HL-60 (cell line): ENCODE measurements at regions not wholly inside any gene's neighbourhood (a gene's known extent, or its start where the extent isn't known, plus 50 kb on each side); places are given as distances from the start of the nearest gene placed in this dataset.

Source experiments
- DNase-seq, 2 experiments: peaks; one replicate each; pipeline ENCODE4 v3.0.0-alpha.2; 2010 to 2020; ENCODE audit warnings: low read depth in 1 of 2, low spot score in 1 of 2
- H3K27ac ChIP-seq: fragments of 250-450 bp; sonication (Bioruptor Pico); replicated peaks from 2 replicates; pipeline ENCODE4 v1.5.1; 2020; ENCODE audit warnings: mild to moderate bottlenecking, moderate library complexity
- H3K27me3 ChIP-seq: fragments of 250-450 bp; sonication (Bioruptor Pico); 2 replicates; pipeline ENCODE4 v1.5.1; 2021; ENCODE audit warnings: mild to moderate bottlenecking, moderate library complexity; ENCODE audit not compliant: insufficient read depth, poor library complexity, severe bottlenecking
- H3K4me3 ChIP-seq: replicated peaks from 2 replicates; pipeline ENCODE4 v1.5.1; 2011; ENCODE audit warnings: mild to moderate bottlenecking, control low read depth, low read length; ENCODE audit not compliant: insufficient read depth
- GABPA ChIP-seq: IDR thresholded peaks from 2 replicates; pipeline ENCODE4 v1.6.1; 2012; ENCODE audit warnings: low read depth
- POLR2AphosphoS5 ChIP-seq: IDR thresholded peaks from 2 replicates; pipeline ENCODE4 v1.6.1; 2012; ENCODE audit warnings: low read depth
- SPI1 ChIP-seq: IDR thresholded peaks from 2 replicates; pipeline ENCODE4 v1.6.1; 2012; ENCODE audit warnings: low read depth, mild to moderate bottlenecking, borderline replicate concordance
- TF ChIP-seq, protein P1 (sequence below): IDR thresholded peaks from 2 replicates; pipeline ENCODE4 v1.6.1; 2012; ENCODE audit warnings: low read depth; ENCODE audit not compliant: insufficient replicate concordance
- TF ChIP-seq, protein P2 (sequence below): IDR thresholded peaks from one replicate; pipeline ENCODE4 v1.5.1; 2011; ENCODE audit warnings: low read length, control low read depth, inconsistent platforms; ENCODE audit not compliant: insufficient read depth

DNA sequence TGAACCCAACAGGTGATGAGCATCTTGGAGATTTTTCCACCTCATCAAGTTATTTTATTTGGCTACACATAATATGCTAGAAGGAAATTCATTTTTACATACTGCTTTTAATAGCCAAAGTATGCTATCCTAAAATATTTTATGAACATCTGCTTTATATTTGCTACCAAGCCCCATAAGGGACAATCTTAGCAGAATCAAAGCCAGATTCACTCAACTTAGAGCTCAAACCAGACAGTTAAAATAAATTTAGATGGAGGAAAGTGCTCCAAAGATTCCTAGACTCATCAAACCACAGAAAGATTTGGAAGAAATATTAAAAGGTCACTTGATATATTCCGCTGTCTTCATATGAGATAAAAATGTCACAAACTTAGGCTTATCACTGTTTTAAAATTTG is 637.1 kb upstream of the CCNG1 start:
- TF ChIP-seq, protein P1, sequence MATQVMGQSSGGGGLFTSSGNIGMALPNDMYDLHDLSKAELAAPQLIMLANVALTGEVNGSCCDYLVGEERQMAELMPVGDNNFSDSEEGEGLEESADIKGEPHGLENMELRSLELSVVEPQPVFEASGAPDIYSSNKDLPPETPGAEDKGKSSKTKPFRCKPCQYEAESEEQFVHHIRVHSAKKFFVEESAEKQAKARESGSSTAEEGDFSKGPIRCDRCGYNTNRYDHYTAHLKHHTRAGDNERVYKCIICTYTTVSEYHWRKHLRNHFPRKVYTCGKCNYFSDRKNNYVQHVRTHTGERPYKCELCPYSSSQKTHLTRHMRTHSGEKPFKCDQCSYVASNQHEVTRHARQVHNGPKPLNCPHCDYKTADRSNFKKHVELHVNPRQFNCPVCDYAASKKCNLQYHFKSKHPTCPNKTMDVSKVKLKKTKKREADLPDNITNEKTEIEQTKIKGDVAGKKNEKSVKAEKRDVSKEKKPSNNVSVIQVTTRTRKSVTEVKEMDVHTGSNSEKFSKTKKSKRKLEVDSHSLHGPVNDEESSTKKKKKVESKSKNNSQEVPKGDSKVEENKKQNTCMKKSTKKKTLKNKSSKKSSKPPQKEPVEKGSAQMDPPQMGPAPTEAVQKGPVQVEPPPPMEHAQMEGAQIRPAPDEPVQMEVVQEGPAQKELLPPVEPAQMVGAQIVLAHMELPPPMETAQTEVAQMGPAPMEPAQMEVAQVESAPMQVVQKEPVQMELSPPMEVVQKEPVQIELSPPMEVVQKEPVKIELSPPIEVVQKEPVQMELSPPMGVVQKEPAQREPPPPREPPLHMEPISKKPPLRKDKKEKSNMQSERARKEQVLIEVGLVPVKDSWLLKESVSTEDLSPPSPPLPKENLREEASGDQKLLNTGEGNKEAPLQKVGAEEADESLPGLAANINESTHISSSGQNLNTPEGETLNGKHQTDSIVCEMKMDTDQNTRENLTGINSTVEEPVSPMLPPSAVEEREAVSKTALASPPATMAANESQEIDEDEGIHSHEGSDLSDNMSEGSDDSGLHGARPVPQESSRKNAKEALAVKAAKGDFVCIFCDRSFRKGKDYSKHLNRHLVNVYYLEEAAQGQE = no peak
- TF ChIP-seq POLR2AphosphoS5 (no peak), GABPA (no peak), SPI1 (no peak)
- TF ChIP-seq, protein P2, sequence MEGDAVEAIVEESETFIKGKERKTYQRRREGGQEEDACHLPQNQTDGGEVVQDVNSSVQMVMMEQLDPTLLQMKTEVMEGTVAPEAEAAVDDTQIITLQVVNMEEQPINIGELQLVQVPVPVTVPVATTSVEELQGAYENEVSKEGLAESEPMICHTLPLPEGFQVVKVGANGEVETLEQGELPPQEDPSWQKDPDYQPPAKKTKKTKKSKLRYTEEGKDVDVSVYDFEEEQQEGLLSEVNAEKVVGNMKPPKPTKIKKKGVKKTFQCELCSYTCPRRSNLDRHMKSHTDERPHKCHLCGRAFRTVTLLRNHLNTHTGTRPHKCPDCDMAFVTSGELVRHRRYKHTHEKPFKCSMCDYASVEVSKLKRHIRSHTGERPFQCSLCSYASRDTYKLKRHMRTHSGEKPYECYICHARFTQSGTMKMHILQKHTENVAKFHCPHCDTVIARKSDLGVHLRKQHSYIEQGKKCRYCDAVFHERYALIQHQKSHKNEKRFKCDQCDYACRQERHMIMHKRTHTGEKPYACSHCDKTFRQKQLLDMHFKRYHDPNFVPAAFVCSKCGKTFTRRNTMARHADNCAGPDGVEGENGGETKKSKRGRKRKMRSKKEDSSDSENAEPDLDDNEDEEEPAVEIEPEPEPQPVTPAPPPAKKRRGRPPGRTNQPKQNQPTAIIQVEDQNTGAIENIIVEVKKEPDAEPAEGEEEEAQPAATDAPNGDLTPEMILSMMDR = no peak
- DNase-seq = no peak
- H3K27me3 ChIP-seq = no peaks in the 10 kb centered on the region
- no peak overlapping the region for H3K27ac ChIP-seq
- H3K4me3 ChIP-seq = no peak overlapping the region

DNA sequence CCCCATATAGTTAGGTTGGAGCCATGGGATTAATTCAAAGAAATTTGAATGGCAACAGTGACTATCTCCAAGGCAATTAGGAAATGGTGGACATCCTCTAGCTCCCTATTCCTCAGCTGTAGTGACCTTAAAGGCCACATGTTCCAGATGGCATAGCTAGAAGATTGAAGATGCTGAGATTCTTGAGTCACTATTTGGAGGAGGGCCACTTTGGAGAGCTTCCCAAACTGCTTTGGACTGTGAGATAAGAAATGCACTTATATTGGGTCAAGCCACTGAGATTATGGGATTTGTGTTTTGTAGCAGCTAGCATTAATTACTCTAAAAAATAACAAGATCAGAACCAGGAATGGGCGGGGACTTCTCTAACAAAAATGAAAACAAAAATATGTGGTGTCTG is 636.2 kb upstream of the CCNG1 start:
- DNase-seq = no peak
- TF ChIP-seq, protein P1 = no peak
- TF ChIP-seq, protein P2 = no peak
- TF ChIP-seq GABPA (no peak), SPI1 (no peak), POLR2AphosphoS5 (no peak)
- no peak overlapping the region for H3K4me3 ChIP-seq
- no peaks in the 10 kb centered on the region for H3K27me3 ChIP-seq
- no peak overlapping the region for H3K27ac ChIP-seq

DNA sequence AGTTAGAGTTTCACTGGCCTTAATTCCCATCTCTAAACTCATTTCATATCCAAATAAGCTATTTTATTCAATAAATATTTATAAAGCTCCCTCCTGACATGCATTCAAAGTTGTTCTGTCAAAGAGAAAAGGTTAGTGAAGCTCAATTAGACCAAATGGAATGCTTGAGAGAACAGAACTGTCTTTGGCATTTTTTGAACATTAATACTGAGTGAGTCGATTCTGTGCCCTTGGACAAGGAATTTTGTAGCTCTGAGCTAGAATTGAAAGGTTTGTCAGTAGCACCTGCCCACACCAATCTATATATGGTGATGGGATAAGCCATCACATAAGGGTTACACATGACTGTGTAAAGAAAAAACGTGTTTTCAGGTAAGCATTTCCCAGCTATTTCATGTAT is 631.2 kb upstream of the CCNG1 start:
- Histone ChIP-seq H3K27ac (no peak overlapping the region), H3K4me3 (no peak overlapping the region), H3K27me3 (no peaks in the 10 kb centered on the region)
- DNase-seq = no peak
- TF ChIP-seq GABPA (no peak), SPI1 (no peak), POLR2AphosphoS5 (no peak)
- TF ChIP-seq, protein P1 = no peak
- TF ChIP-seq, protein P2 = no peak
